SK-N-SH treated with all-trans-retinoic acid at 6 μM for 48 hours (cell line): ENCODE measurements at regions not wholly inside any gene's neighbourhood (a gene's known extent, or its start where the extent isn't known, plus 50 kb on each side); places are given as distances from the start of the nearest gene placed in this dataset.

Experiments
- ATAC-seq: fragments of 200-7000 bp; cut with Tn5 transposase; 3 replicates; pipeline ENCODE4 v1.9.1; 2020; ENCODE audit warnings: mild to moderate bottlenecking, moderate library complexity
- ARNTL ChIP-seq: fragments of 450-650 bp; formaldehyde crosslinking; IDR thresholded peaks from 2 replicates; pipeline ENCODE4 v1.5.0; 2020; ENCODE audit warnings: low read depth, mild to moderate bottlenecking, moderate library complexity, borderline replicate concordance
- BACH2 ChIP-seq: fragments of 250-450 bp; sonication (Bioruptor Pico); IDR thresholded peaks from 2 replicates; pipeline ENCODE4 v1.9.0; 2021; ENCODE audit warnings: mild to moderate bottlenecking, borderline replicate concordance
- CREB5 ChIP-seq: fragments of 250-450 bp; sonication (Bioruptor Pico); IDR thresholded peaks from 2 replicates; pipeline ENCODE4 v1.5.1; 2020; ENCODE audit warnings: low read depth, mild to moderate bottlenecking, moderate library complexity
- CSDC2 ChIP-seq: fragments of 250-450 bp; sonication (Bioruptor Pico); IDR thresholded peaks from 2 replicates; pipeline ENCODE4 v1.5.0; 2020; ENCODE audit warnings: mild to moderate bottlenecking, moderate library complexity
- CSRNP3 ChIP-seq: fragments of 250-450 bp; sonication (Bioruptor Pico); IDR thresholded peaks from 2 replicates; pipeline ENCODE4 v1.5.1; 2021; ENCODE audit warnings: mild to moderate bottlenecking, moderate library complexity
- ESRRG ChIP-seq: fragments of 250-450 bp; sonication (Bioruptor Pico); IDR thresholded peaks from 2 replicates; pipeline ENCODE4 v1.6.1; 2021; ENCODE audit warnings: mild to moderate bottlenecking
- ISL1 ChIP-seq: fragments of 250-450 bp; sonication (Bioruptor Pico); IDR thresholded peaks from 2 replicates; pipeline ENCODE4 v2.1.2; 2022; ENCODE audit warnings: mild to moderate bottlenecking, moderate library complexity
- OSR1 ChIP-seq: fragments of 250-450 bp; sonication (Bioruptor Pico); IDR thresholded peaks from 2 replicates; pipeline ENCODE4 v1.8.0; 2022; ENCODE audit warnings: moderate library complexity, mild to moderate bottlenecking, inconsistent platforms
- PATZ1 ChIP-seq: fragments of 250-450 bp; sonication (Bioruptor Pico); IDR thresholded peaks from 2 replicates; pipeline ENCODE4 v1.8.0; 2020; ENCODE audit warnings: mild to moderate bottlenecking, moderate library complexity, borderline replicate concordance
- POU6F1 ChIP-seq: fragments of 250-450 bp; sonication (Bioruptor Pico); IDR thresholded peaks from 2 replicates; pipeline ENCODE4 v1.8.0; 2021; ENCODE audit warnings: low read depth, mild to moderate bottlenecking, moderate library complexity, borderline replicate concordance
- PPARA ChIP-seq: fragments of 250-450 bp; sonication (Bioruptor Pico); IDR thresholded peaks from 2 replicates; pipeline ENCODE4 v1.5.0; 2020; ENCODE audit warnings: mild to moderate bottlenecking, borderline replicate concordance
- RARB ChIP-seq: fragments of 250-450 bp; sonication (Bioruptor Pico); IDR thresholded peaks from 2 replicates; pipeline ENCODE4 v1.8.0; 2021; ENCODE audit warnings: mild to moderate bottlenecking, moderate library complexity
- TCF4 ChIP-seq: fragments of 250-450 bp; sonication (Bioruptor Pico); IDR thresholded peaks from 2 replicates; pipeline ENCODE4 v1.8.0; 2021; ENCODE audit warnings: mild to moderate bottlenecking, moderate library complexity, borderline replicate concordance
- TOX ChIP-seq: fragments of 250-450 bp; sonication (Bioruptor Pico); IDR thresholded peaks from 2 replicates; pipeline ENCODE4 v1.8.0; 2021; ENCODE audit warnings: mild to moderate bottlenecking, moderate library complexity, borderline replicate concordance
- TSHZ2 ChIP-seq: fragments of 250-450 bp; sonication (Bioruptor Pico); IDR thresholded peaks from 2 replicates; pipeline ENCODE4 v1.5.0; 2020; ENCODE audit warnings: mild to moderate bottlenecking, moderate library complexity
- ZC3H10 ChIP-seq: fragments of 250-450 bp; sonication (Bioruptor Pico); IDR thresholded peaks from 2 replicates; pipeline ENCODE4 v1.5.1; 2021; ENCODE audit warnings: mild to moderate bottlenecking, moderate library complexity
- ZFP3 ChIP-seq: fragments of 250-450 bp; sonication (Bioruptor Pico); IDR thresholded peaks from 2 replicates; pipeline ENCODE4 v1.5.0; 2020; ENCODE audit warnings: mild to moderate bottlenecking, moderate library complexity
- ZFP30 ChIP-seq: fragments of 450-650 bp; formaldehyde crosslinking; IDR thresholded peaks from 2 replicates; pipeline ENCODE4 v1.5.0; 2022; ENCODE audit warnings: mild to moderate bottlenecking, moderate library complexity

- no peak for TF ChIP-seq PPARA (CRISPR knock-in tag)
- no peak for TF ChIP-seq CSRNP3 (CRISPR knock-in tag)
- no peak for TF ChIP-seq TOX
- TF ChIP-seq BACH2 (CRISPR knock-in tag): no peak
- no peak for TF ChIP-seq ZFP30 (CRISPR knock-in tag)
- TF ChIP-seq RARB (CRISPR knock-in tag): no peak
- no peak for TF ChIP-seq CSDC2 (CRISPR knock-in tag)
- TF ChIP-seq, all 23 proteins: peak for 0
Measured at GRCh38 chr5:39713250-39713916, 288.6 kb upstream of the DAB2 start (continued).

- ATAC-seq: no peak
Measured at GRCh38 chr5:39712316-39713249, 287.8 kb upstream of the DAB2 start.

More at GRCh38 chr5:39712316-39713249, 287.8 kb upstream of the DAB2 start:
- TF ChIP-seq CSRNP3 (CRISPR knock-in tag) (no peak), PATZ1 (CRISPR knock-in tag) (no peak), OSR1 (CRISPR knock-in tag) (no peak), ESRRG (CRISPR knock-in tag) (no peak), PPARA (CRISPR knock-in tag) (no peak), TSHZ2 (no peak), TCF4 (no peak), RARB (CRISPR knock-in tag) (no peak), ARNTL (no peak), ZFP30 (CRISPR knock-in tag) (no peak), TOX (no peak), ZC3H10 (CRISPR knock-in tag) (no peak), ISL1 (CRISPR knock-in tag) (no peak), CREB5 (CRISPR knock-in tag) (no peak), POU6F1 (no peak), ZFP3 (CRISPR knock-in tag) (no peak)
